GM18909 (cell line): ENCODE measurements at regions not wholly inside any gene's neighbourhood (a gene's known extent, or its start where the extent isn't known, plus 50 kb on each side); places are given as distances from the start of the nearest gene placed in this dataset.

Source experiments
- ATAC-seq: cut with Tn5 transposase; IDR thresholded peaks from one replicate; pipeline ENCODE4 v1.9.1; 2021; ENCODE audit warnings: mild to moderate bottlenecking; ENCODE audit not compliant: unreplicated experiment, poor library complexity

DNA sequence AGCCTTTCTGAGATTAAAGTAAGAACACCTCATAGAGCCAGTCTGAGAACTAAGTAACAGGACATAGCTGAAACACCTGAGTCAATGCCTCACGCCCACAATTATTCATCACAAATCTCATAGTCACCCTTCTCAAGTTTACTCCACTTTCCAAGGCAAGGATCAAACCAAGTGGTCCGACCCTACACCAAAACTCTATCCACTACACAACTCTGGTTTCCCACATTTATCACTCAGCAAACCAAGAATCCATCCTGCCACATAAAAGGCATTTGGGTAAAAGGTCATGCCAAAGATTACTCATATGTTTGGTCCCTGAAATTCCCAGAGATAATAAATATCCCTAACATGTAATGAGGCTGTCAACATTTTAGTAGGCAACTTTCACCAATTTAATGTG lies 144.1 kb downstream of the RPAP3 start:
- ATAC-seq = no peak

DNA sequence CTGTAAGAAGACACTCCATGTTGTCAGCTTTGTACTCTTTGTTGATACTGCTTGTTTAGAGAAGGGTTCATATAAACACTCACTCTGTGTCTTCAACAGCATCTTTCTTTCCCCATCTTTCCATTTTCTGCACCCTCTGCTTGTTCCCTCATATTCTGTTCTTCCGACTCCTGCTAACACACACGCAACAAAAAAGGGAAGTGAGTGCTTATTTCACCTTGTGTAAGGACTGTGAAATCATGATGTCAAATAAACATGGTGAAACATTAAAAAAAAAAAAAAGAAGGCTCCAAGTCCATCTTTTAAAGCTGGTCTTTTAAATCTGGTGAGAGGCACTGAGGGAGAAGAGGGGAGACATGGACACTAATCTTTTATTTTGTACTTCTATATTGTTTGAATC lies 145.4 kb downstream of the RPAP3 start:
- no peak for ATAC-seq

DNA sequence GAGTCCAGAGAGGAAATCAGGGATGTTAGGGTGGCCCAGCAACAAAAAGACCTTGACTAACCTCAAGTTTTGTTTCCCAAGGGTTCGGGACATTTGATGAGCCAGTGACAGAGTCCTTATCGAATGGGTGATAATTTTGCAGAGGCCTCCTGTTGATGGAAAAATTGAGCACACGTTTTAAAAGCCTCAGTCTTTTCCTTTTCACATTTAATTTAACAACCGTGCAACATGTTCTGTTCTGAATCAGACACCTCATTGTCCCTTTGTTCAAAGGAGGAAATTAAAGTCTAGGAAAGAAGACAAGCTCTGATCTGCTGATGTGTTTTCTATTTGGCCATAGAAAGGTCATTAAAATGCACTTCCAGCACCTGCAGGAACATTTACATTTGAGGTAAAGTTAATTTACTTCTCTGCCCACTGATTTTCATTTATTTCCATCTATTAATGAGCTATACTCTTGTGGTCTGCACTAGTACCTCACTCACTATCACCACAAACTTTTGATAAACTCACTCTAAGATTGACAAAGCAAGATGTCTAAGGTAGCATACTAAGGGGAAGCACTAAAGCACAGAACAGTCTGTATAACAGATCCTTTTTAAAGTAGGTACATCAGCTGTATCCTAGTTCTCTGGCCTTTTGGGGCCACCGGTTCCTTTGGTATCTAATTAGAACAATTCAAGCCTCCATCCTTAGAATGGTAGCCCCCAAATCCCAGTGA lies 147.0 kb downstream of the RPAP3 start:
- no peak for ATAC-seq

DNA sequence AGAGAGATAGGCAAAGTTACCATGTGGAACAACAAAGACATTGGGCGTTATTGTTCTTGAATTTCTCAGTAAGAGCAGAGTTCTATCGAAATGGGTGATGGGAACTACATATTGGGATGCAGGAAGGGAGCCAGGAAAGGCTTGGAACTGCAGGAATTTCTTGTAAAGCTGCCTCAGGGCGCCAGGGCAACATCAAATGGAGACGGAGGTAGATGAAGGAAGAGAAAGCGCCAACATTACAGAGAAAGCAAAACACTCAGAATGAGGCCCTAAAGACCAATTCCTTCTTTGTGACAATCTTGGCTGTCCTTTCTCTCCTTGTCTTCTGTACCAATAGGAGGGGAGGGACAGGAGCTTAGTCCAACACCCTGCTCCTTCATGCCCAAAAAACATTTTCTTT lies 148.4 kb downstream of the RPAP3 start:
- ATAC-seq = no peak

DNA sequence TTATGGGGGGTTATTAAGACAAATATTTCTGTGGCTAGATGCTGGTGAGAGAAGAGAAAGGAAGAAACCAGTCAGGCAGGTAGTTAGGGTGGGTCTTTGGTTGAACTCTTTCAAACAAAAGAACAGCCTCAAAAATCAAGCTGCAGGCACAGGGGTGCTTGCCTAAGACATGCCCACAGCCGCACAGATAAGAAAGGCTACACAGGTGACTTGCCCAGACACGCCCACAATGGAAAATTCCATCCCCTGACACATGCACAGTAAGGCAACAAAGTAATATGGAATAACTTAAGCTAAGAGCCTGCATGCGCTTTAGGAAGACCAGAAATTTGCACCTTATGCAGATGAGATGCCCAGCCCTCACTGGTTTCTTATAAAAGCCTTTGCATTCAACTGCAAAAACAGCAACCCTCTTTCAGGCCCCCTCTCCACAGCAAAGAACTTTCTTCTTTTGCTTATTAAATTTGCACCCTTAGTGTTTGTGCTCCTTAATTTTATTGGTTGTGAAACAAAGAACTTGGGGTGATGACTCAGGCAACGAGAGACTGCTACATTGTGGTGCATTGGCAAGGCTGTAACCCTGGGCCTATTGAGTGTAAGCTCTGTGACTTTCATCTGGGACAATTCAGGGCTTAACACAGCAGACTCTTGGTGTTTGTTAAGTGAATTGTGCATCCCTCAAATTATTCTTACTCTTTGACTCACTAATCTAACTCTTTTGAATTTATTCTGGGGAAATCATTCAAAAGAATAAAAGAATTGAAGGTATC lies 149.4 kb downstream of the RPAP3 start:
- no peak for ATAC-seq

DNA sequence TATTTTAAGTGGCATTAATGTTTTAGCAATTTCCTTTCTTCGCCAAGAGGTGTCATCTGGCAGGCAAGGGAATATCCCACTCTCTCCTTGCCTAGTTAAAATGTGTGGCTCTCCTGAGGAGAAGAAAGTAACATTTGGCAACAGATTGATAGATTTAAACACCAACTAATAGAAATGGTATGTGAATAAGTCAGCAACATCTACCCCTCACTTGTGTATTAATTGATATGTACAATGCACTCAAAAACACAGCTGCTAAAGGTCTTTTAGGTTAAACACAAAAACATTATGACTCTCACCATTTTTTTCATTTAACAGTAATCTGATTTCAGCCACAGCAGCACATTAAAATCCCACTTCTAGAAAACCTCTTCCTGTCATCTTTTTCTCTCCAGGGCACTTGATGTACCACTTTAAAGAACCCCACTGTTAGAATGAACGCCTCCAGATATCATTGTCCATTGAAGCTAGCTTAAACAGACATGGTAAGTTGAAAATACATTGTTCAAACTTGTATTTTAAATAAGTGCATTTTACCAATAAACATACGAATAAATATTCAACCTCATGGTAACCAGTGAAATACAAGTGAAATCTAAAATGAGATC lies 151.7 kb downstream of the RPAP3 start:
- no peak for ATAC-seq

DNA sequence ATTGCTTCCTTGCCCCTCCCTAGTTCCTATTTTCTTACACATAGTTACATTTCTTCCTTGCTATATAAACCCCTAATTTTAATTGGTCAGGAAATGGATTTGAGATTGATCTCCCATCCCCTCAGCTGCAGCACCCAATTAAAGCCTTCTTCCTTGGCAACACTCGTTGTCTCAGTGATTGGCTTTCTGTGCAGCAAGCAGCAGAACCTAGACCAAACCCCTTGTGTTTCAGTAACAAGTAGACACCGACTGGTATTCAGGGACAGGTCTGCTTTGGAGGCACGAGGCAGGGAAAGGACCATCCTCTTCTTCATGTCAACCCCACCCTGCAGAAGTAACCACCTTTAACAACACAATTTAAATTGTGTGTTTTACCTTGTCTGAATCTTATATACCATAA lies 152.6 kb downstream of the RPAP3 start:
- no peak for ATAC-seq

DNA sequence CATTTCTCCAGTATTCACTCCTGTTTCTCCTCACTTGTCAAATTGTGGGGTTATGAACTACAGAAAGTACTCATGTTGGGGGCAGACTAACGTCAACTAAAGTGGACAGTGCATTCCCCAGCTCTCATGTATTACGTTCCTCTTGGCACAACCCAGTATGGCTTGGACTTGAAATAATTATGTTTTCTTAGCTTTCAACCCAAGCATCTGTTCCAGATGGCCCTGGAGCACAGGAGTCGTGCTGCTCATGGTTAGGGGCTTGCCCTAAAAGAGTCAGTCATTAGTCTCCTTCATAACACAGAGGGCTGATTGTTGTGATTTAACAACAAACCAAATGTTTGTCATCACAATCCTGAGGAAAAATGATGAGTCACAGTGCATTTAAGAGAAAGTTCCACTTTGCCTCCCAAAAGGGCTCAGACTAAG lies 154.4 kb downstream of the RPAP3 start:
- ATAC-seq = no peak

DNA sequence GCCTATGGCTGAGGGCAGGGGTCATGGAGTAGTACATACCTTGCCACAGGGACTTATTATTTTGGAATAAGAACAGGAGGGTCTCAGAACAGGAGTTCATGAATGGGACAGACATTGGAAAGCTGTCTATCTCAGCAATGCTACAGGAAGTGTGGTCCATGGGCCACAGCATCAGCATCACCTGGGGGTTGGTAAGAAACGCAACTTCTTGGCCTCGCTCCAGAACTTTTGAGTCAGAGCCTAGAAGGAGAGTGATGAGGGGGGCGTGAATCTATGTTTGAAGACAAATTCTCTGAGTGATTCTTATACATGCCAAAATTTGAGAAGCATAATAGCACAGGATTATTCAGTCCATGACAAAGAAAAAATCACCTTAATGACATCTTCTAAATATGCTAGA lies 156.6 kb downstream of the RPAP3 start:
- ATAC-seq = no peak

DNA sequence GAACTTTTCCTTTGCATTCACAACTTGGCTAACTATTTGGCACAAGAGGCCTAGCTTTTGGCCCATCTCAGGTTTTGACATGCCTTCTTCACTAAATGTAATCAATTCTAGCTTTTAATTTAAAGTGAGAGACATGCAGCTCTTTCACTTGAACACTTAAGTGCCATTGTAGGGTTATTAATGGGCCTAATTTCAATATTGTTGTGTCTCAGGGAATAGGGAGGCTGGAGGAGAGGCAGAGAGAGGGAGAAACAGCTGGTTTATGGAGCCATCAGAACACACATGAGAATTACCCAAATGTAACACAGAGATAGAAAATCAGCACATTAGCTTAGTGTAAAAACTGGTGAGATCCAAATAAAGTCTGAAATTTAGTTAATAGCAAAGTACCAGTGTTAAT lies 157.4 kb downstream of the RPAP3 start:
- ATAC-seq = no peak

DNA sequence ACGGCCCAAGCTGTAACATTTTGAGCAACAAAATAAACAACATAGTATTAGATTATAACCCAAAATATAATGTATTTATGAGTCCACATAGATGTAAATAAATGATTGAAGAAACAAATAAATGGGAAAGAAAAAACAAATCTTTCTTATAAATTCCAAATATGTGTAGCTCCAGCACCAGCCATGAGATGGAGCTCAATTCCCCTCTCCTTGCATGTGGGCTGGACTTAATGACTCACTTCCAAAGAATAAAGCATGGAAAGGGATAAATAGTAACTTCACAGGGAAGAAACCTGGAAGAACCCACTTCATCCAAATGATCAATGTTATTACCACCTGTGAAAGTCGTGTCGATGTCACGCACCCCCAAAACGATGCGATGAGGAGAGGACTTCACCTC lies 158.8 kb downstream of the RPAP3 start:
- ATAC-seq = no peak

DNA sequence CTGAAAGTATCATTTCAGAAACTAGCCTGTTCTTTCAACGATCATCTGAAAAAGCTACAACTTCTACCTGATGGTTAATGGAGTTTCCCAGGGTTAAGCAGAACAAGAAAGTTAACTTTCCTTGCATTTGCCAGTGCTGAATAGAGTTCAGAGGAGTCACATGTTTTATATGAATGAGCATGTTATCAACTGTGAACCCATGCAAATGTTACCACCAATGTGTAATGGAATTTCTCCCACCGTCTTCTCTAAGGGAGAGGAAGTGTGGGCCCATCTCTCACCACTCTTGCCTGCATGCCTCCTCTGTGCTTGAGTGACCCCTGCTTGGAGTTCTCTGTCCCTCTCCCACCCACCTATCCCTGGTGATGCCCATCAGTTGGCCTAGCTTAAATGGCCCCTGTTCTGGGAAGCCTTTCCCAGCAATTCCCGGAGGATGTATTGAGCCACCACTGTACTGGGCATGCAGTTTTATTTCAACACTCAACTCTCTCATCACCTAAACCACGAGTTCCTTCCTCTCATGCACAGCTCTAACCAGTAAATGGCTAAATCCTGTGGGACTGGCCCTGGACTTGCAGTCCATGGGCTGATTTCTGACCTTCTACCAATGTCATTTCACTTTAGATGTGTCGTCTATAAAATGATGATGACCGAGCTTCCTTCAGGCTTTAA lies 159.8 kb downstream of the RPAP3 start:
- ATAC-seq = no peak

DNA sequence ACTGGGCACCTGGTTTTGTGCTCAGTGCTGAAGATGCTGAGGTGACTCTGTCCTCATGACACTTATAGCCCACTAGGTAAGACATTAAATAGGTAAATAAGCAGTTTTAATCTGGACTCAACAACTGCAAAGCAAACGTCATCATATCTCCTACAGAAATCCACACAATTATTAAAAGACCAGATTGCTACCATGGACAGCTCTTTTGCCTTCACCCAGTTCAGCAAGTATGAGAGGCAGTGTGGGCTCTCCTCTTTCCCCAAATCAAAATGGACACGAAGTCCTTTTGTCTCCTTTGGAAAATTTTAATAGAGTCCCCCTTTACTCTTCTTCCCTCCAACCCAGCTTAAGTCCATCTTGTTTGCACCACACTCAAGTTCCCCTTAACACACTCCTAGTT lies 171.1 kb downstream of the RPAP3 start:
- no peak for ATAC-seq

DNA sequence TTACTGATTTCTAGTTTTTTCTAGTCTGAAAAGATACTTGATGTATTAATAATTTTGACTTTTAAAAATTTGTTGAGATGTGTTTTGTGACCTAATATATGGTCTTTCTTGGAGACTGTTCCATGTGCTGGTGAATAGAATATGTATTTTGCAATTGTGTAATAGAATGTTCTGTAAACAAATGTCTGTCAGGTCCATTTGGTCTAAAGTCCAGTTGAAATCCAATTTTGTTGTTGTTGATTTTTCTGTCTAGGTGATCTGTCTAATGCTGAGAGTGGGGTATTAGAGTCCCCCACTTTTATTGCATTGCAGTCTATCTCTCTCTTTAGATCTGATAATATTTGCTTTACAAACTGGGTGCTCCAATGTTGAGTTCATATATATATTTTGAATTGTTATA lies 175.8 kb downstream of the RPAP3 start:
- ATAC-seq = no peak

DNA sequence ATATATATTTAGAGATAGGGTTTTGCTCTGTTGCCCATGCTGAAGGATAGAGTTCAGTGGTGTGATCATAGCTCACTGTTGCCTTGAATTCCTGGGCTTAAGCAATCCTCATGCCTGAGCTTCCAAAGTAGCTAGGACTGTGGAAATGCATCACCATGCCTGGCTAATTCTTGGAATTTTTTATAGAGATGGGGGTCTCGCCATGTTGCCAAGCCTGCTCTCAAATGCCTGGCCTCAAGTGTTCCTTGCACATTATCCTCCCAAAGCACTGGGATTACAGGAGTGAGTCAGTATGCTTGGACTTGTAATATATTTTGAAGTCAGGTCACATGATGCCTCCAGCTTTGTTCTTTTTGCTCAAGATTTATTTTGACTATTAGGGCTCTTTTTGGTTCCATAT lies 178.0 kb downstream of the RPAP3 start:
- ATAC-seq = no peak

DNA sequence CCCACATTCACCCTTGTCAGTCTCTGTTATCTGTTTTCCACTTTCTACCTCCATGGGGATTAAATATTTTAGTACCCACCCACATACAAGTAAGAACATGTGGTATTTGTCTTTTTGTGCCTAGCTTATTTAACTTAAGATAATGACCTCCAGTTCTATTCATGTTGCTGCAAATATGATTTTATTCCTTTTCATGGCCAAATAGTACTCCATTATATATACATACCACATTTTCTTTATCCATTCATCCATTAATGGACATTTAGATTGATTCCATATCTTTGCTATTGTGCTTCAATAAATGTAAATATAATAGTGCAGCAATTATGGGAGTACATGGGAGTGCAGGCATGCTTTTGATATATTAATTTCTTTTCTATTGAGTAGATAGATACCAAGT lies 185.8 kb downstream of the RPAP3 start:
- no peak for ATAC-seq

DNA sequence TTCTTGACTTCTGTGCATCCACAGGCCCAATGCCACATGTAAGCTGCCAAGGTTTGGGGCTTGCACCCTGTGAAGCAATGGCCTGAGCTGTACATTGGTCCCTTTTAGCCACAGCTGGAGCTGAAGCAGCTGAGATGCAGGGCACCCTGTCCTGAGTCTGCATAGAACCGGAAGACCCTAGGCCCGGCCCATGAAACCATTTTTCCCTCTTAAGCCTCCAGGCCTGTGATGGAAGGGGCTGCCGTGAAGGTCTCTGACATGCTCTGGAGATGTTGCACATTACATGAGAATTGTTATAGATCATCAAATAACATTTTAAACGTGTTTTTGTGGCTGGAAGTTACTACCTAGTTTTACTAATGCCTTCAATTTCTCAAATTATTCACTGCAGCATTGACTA lies 188.7 kb downstream of the RPAP3 start:
- ATAC-seq = no peak

DNA sequence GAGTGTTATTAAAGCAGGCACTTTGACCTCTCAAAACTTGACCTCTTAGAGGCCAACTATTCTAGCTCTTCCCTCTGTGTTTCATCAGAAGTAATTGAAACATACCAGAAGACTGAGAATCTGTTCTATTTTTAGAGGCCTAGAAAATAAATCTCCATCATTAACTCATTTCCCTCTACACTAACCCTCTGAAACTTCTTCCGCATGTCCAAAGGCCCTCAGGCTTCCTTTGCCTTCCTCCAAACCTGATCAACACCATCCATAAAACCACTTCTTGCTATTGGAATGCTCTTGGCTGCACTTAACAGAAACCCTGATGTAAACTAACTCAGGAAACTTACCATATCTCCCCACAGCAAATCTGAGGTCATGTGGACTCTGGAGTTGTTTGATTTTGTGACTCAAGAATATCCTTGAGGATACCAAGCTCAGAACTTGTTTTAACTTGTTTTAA lies 196.4 kb downstream of the RPAP3 start:
- ATAC-seq = no peak

DNA sequence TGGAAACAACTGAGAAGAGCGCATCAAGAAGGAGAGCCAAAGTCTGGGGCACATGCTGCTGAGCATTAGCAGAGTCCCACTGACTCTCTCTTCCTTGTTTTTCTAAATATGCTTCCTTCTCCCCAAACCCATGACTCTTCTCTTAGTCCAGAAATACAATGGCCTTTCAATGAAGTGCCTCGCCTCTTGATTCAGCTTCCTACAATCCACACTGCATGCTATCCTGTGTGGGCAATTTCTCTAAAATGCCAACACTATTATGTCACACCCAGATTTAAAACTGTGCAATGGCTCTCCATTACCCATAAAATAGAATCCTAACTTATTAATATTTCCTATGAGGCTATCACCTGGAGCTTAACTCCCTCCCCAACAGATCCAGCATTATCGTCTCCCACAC lies 198.6 kb downstream of the RPAP3 start:
- no peak for ATAC-seq

DNA sequence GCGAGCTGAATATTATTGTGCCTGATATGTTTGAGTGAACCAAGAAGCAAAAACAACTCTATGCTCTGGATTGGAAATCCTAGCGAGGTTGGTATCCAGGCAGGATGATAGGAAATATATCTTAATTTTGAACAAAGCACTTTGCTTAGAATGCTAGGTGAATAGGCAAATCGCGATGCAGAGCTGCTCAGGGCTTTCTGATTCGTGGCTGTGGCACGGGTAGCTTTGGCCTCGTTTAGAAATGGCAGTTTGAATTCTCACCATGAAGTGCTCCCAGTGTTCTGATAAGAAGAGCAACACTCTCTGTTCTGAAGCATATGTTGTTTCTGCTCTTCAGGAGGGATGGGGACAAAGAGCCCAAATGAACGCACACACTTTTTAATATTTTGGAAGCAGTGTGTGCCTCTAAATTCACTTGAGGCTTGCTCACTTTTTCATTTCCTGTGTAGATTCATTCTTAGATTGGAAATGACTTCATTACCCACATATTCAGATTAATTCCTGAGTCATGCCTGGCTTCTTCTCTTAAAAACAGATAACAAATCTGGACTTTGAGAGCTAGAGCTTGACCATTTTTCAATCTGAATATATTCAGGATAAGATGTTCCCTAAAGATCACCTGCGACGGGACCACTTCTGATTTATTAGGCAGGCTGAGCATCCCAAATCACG lies 200.9 kb downstream of the RPAP3 start:
- no peak for ATAC-seq
